Activated naive CD4-positive, alpha-beta T cell treated with anti-CD3 and anti-CD28 coated beads, Interleukin-2, amount 10 ng/mL, durations not matched to agents 7 days and 5 days (primary cell): ENCODE measurements at regions not wholly inside any gene's neighbourhood (a gene's known extent, or its start where the extent isn't known, plus 50 kb on each side); places are given as distances from the start of the nearest gene placed in this dataset.

Experiments
- CTCF ChIA-PET: fragments of 350-600 bp; sonication (Branson Sonifier 250); formaldehyde crosslinking; loops from one replicate; lab custom pipeline; 2021; ENCODE audit warnings: antibody characterized with exemption; lab: Charles Lee
- DNase-seq: peaks from one replicate; pipeline ENCODE4 v3.0.0-alpha.2; 2020
- H3K27ac Mint-ChIP-seq: one replicate; pipeline ENCODE4 v1.8.0; 2021; ENCODE audit warnings: mild to moderate bottlenecking, moderate library complexity, mixed read lengths
- H3K27me3 Mint-ChIP-seq: one replicate; pipeline ENCODE4 v1.8.0; 2021; ENCODE audit warnings: mild to moderate bottlenecking, mixed read lengths
- H3K36me3 Mint-ChIP-seq: one replicate; pipeline ENCODE4 v1.8.0; 2021; ENCODE audit warnings: mixed read lengths
- H3K4me1 Mint-ChIP-seq: one replicate; pipeline ENCODE4 v1.8.0; 2021; ENCODE audit warnings: mixed read lengths
- H3K4me3 Mint-ChIP-seq: one replicate; pipeline ENCODE4 v1.8.0; 2021; ENCODE audit warnings: mild to moderate bottlenecking, moderate library complexity, mixed read lengths
- H3K9me3 Mint-ChIP-seq: one replicate; pipeline ENCODE4 v1.8.0; 2021; ENCODE audit warnings: mixed read lengths

DNA sequence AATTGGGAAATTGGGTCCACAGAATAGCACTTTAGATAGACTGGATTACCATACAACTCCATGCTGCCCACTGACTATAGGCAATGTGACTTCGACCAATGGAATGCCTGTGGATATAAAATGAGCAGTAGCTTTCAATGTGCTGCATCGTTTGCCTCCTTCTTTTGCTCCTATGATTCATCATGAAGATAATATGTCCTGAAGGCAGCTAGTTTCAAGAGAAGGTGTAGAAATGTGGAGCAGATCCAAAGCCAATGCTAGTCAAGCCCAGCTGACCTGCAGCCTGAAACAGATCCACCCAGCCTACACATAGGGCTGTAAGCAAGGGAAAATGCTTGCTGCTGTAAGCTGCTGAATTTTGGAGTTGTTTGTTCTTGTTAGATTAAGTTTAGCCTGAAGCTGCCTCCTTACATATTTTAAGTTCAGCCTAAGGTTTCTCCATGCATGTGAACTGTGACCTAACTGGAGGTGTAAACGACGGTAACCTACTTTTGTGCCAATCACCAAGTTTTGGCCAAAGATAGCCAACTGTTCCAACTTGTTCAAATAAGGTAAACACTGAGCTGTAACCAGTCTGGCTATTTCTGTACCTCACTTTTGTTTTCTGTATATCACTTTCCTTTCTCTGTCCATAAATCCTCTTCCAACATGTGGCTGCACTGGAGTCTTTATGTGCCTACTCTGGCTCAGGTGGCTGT lies 169.1 kb upstream of the AVPR1A start:
- H3K27me3 Mint-ChIP-seq: no peaks in the 10 kb centered on the region
- no peaks in the 10 kb centered on the region for H3K4me1 Mint-ChIP-seq
- CTCF ChIA-PET: no interaction called here
- H3K27ac Mint-ChIP-seq: no peak overlapping the region
- H3K4me3 Mint-ChIP-seq: no peak overlapping the region
- no peak for DNase-seq
- no peaks in the 10 kb centered on the region for H3K36me3 Mint-ChIP-seq
- no peaks in the 10 kb centered on the region for H3K9me3 Mint-ChIP-seq

DNA sequence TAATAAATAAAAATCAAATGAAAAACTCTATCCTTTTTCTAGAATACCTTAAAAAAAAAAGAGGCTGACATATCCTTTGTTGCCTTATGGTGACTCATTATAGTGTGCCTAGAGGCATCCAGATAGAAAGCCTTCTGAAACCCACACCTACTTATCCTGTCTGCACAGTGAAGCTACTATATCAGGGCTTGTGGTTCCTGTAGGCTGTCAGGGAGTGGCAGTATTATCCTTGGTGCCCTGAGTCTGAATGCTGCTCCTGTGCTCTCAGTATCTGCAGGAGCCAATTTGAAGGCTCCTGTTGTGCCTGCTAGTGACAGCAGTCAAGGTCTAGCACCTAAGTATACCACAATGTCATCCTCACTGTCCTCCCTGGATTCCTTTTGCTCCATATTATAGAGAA lies 168.4 kb upstream of the AVPR1A start:
- H3K9me3 Mint-ChIP-seq: no peaks in the 10 kb centered on the region
- CTCF ChIA-PET: no interaction called here

DNA sequence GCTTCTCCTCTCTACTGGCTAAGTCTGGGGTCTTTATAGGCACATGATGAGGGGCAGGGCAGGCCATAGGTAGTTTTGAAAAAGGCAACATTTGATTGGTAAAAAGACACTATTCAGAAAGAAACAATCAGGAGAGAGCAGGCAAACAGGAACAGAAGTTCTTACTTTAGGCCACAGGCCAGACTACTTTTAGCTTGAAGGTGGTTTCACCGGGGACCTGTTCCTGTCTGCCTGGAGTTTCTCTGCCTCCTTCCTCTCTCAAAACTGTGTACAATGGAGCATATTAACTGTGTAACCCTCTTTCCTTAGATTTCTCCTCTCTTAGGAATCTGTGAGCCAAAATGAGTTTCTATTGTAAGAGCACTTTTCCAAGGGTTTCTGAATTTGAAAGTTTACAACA lies 167.9 kb upstream of the AVPR1A start:
- Mint-ChIP-seq H3K9me3 (no peaks in the 10 kb centered on the region), H3K36me3 (no peaks in the 10 kb centered on the region), H3K4me1 (no peaks in the 10 kb centered on the region), H3K27me3 (no peaks in the 10 kb centered on the region), H3K4me3 (no peak overlapping the region), H3K27ac (no peak overlapping the region)
- CTCF ChIA-PET: no interaction called here
- no peak for DNase-seq

More for the DNA sequence above, 168.4 kb upstream of the AVPR1A start:
- Mint-ChIP-seq H3K36me3 (no peaks in the 10 kb centered on the region), H3K27ac (no peak overlapping the region), H3K27me3 (no peaks in the 10 kb centered on the region), H3K4me3 (no peak overlapping the region), H3K4me1 (no peaks in the 10 kb centered on the region)
- no peak for DNase-seq

DNA sequence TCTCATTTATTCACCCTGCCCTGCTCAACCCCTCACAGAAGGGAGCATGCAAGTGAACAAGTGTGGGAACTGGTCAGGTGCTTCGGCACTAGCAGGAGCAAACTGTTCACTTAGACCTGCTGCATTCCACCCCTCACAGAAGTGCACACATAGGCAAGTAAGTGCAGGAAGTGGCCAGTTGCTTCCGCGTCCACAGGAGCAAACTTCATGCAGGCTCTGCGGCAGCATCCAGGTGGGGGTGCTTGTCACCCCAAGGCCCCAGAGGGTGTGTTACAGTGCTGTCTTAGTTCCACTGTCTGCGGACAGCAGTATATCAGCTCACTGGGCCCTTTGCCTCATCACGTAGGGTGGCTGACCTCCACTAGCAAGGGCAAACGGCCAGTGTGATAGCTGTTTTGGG lies 167.3 kb upstream of the AVPR1A start:
- DNase-seq: no peak
- no peaks in the 10 kb centered on the region for H3K9me3 Mint-ChIP-seq
- CTCF ChIA-PET: no interaction called here
- H3K4me1 Mint-ChIP-seq: no peaks in the 10 kb centered on the region
- no peaks in the 10 kb centered on the region for H3K36me3 Mint-ChIP-seq
- H3K4me3 Mint-ChIP-seq: no peak overlapping the region
- H3K27me3 Mint-ChIP-seq: no peaks in the 10 kb centered on the region
- no peak overlapping the region for H3K27ac Mint-ChIP-seq

DNA sequence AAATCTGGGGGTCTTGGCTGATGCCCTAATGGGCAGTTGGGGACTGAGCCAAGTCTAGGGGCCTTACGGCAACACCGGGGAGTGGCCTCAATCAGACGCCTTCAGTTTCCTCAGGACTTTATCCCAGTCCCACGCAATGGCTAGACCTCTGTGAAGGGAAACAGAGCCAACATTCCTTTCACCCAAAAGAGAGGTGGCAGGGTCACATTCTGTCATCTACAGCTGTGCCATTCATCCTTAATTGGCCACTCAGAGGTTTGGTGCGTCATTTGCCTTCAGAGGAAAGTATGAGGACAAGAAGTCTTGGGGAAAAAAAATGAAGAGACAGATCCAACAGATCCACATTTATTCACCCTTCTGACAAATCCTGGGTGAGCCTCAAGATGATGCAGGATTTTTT lies 166.9 kb upstream of the AVPR1A start:
- Mint-ChIP-seq H3K27me3 (no peaks in the 10 kb centered on the region), H3K4me3 (no peak overlapping the region), H3K9me3 (no peaks in the 10 kb centered on the region), H3K4me1 (no peaks in the 10 kb centered on the region), H3K27ac (no peak overlapping the region), H3K36me3 (no peaks in the 10 kb centered on the region)
- DNase-seq: no peak
- CTCF ChIA-PET: no interaction called here

DNA sequence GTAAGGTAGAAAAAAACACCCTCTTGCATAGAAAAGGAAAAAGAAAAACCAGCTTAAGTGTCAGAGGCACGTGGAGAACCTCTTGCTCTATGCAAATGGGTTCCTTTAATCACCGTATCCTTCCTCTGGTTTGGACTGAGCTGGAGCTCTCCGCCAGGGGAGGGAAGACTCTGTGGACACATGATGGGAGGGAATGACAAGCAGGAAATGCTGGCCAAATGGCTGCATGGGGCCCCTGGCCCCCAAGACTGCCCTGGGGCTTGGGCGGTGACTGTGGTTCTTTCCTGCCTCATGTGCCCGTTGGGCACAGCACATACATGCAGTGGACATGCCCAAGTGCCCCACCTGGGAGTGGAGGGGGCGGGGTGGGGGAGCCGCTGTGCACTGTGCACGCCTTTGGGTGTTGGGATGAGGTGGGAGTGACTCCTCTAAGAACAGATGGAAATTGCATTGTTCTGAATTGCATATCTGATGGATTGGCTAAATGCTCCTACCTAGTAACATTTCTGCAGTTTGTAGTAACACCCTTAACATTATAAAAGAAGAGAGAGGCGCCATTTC lies 166.4 kb upstream of the AVPR1A start:
- Mint-ChIP-seq H3K4me1 (no peaks in the 10 kb centered on the region), H3K36me3 (no peaks in the 10 kb centered on the region), H3K27ac (no peak overlapping the region), H3K4me3 (no peak overlapping the region), H3K9me3 (no peaks in the 10 kb centered on the region), H3K27me3 (no peaks in the 10 kb centered on the region)
- CTCF ChIA-PET: no interaction called here
- DNase-seq: no peak

DNA sequence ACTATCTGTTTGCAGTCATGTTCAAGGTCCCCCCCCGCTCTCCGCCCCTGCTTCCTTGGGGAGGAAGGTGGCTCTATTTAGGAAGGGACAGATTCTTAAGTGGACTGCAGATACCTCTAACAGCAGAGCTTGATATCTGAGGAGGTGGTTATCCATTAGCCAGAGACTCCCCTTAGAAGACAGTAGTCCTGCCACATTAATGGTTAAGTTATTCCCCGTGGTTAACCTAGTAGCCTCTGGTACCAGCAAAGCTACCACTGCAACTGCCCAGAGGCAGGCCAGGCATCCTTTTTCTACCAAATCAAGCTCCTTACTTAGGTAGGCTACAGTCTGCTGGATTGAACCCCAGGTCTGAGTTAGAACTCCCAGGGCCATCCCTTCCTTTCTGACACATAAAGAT lies 162.1 kb upstream of the AVPR1A start:
- Mint-ChIP-seq H3K27me3 (no peaks in the 10 kb centered on the region), H3K27ac (no peak overlapping the region), H3K4me3 (no peak overlapping the region), H3K4me1 (no peaks in the 10 kb centered on the region), H3K36me3 (no peaks in the 10 kb centered on the region), H3K9me3 (peaks cover 3% of the 10 kb centered on the region)
- CTCF ChIA-PET: no interaction called here
- no peak for DNase-seq

DNA sequence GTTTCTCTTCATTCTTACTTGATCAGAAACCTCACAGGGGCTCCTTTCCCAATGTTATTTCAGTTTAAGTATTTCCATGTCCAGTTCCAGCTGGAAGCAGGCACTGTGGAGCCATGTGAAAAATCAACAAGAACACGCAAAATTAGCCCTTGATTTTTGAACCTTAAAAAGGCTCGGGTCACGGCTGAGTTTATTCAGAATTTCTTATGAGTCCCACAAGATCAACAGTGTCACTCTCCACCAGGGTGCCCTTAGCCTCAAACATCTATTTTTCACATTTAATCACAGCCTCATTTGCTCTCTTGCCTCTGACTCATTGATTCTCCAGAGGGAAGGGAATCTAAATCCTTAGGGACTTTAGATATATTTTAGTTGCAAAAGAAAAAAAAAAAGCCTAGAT lies 157.7 kb upstream of the AVPR1A start:
- CTCF ChIA-PET: no interaction called here
- Mint-ChIP-seq H3K27ac (no peak overlapping the region), H3K4me3 (no peak overlapping the region), H3K36me3 (no peaks in the 10 kb centered on the region), H3K4me1 (no peaks in the 10 kb centered on the region), H3K27me3 (no peaks in the 10 kb centered on the region), H3K9me3 (peaks cover 3% of the 10 kb centered on the region)
- no peak for DNase-seq

DNA sequence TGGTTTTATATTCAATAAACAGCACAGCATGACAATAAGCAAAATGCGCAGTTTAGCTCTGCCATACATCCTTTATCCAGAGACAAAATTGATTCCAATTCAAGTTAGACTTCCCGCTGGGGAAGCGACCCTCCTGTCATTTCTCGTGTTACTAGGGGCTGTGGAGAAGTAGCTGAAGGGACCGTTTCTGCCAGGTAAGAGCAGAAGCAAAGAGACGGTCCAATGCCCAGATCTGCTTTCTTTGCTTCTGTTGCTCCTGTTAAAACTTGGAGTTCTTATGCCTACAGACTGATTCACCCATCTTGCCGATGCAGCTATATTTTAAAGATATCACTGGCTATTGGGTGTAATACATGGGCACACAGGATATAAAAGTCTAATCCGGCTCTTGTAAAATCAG lies 156.8 kb upstream of the AVPR1A start:
- CTCF ChIA-PET: no interaction called here
- H3K27ac Mint-ChIP-seq: no peak overlapping the region
- no peak for DNase-seq
- no peaks in the 10 kb centered on the region for H3K4me1 Mint-ChIP-seq
- no peaks in the 10 kb centered on the region for H3K36me3 Mint-ChIP-seq
- no peak overlapping the region for H3K4me3 Mint-ChIP-seq
- peaks cover 3% of the 10 kb centered on the region for H3K9me3 Mint-ChIP-seq
- no peaks in the 10 kb centered on the region for H3K27me3 Mint-ChIP-seq

DNA sequence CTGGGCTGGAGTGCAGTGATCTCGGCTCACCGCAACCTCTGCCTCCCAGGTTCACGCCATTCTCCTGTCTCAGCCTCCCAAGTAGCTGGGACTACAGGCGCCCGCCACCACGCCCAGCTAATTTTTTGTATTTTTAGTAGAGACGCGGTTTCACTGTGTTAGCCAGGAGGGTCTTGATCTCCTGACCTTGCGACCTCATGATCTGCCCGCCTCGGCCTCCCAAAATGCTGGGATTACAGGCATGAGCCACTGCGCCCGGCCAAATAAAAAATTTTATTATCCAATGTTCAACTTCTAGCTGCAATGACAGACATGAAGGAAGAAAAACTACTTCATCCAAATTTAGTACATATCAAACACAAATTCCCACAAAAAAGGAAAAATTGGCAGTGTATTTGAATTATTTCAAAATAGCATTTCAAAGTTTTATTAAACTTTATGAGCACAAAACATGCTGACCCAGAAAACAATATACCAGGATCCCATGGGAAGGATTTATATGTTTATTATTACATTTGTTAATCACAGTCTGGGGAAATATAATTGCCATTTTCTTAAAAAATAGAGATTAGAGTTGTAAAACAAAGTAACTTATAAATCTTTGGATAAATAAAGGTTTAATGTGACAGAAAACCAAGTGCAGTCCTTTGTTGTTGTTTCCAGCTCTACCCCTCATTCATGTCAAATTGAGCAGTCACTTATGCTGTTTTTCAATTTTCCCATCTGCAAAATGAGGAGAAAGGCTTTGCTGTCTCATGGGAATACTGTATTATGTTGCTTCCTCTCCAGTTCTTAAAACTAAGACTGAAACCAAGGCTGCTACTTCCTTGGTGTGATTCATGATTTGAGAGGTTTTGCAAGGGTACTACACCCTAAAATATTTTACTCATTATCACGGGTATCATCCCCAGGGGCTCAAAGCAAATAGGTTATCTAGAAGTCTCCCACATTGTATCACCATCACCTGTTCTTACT lies 155.2 kb upstream of the AVPR1A start:
- Mint-ChIP-seq H3K36me3 (no peaks in the 10 kb centered on the region), H3K4me3 (no peak overlapping the region), H3K27ac (no peak overlapping the region), H3K9me3 (peaks cover 2% of the 10 kb centered on the region), H3K27me3 (no peaks in the 10 kb centered on the region), H3K4me1 (no peaks in the 10 kb centered on the region)
- CTCF ChIA-PET: no interaction called here
- DNase-seq: no peak

DNA sequence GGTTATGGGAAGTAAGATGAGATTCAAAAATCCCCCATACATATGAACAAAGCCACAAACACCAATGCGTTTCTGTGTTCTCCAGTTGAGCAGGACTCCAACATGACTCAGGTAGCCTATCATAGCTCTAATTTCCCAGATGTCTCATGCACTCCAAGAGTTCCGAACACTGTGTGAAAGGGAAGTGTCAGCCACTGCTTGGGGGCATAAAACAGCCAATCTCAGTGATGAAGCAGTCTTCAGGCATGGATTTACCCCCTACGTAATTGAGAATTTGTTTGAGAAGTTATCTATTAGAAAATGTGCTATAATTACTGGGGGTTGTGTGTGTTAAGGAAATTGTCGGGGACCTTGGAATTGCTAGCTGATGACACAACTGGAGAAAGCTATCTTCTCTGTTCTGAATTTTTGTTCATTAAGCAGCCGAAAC lies 153.9 kb upstream of the AVPR1A start:
- H3K4me1 Mint-ChIP-seq: no peaks in the 10 kb centered on the region
- H3K9me3 Mint-ChIP-seq: no peaks in the 10 kb centered on the region
- DNase-seq: no peak
- CTCF ChIA-PET: no interaction called here
- no peak overlapping the region for H3K4me3 Mint-ChIP-seq
- H3K27ac Mint-ChIP-seq: no peak overlapping the region
- no peaks in the 10 kb centered on the region for H3K27me3 Mint-ChIP-seq
- no peaks in the 10 kb centered on the region for H3K36me3 Mint-ChIP-seq

DNA sequence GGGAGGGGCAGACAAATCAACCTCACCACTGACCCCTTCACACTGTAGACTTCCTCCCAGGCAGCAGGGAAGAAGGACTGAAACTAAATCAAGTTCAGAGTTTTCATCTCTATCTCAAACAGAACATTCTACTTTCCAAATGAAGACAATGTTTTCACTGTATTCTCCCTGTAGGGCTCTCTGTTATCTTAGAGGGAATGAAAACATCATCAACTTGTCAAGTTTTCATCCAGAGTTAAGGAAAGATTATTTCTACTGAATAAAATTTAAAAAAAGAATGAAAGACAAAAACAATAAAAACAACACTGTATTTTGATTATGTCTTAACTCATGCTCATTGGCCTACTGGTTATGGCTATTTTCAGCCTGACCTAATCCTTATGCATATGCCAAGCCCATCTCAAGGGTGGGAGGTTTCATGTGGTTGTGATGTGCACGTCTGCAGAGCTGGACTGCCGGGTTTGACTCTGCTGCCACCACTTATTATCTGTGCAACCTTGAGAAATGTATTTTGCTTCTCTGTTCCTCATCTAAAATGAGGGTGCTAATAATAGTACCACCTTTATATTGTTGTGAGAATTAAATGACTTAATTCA lies 152.0 kb upstream of the AVPR1A start:
- DNase-seq: no peak
- Mint-ChIP-seq H3K27me3 (no peaks in the 10 kb centered on the region), H3K4me1 (no peaks in the 10 kb centered on the region), H3K27ac (no peak overlapping the region), H3K36me3 (no peaks in the 10 kb centered on the region), H3K9me3 (no peaks in the 10 kb centered on the region), H3K4me3 (no peak overlapping the region)
- CTCF ChIA-PET: no interaction called here

DNA sequence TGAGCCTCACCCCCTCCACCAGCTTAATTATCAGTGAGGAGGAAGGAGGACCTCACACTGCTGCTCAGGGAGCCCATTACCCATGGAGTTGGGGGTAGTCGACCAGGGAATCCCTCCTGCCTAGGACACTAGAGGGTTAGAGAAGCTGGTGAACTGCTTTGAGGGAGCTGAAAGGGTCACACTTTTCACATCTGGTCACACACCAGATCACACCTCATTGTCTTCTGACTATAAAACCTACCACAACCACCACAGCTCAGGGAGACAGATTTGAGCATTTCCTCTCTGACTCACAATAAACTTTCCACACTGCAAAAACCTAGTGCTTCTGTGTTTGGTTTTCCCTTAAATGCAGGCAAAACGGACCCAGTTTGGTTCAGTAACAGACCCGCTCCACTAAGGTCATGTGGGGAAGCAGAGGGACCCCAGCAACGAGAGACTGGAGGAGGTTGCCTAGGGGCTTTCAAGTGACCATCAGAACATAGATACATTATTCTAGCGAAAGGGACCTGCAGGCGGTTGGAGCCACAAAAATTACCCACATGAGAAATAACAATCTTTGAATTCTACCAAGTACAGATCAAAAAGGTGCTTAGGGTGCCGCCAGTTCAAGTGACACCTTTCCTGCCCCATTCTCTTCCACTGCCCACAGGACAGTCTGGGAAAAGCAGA lies 151.4 kb upstream of the AVPR1A start:
- H3K9me3 Mint-ChIP-seq: no peaks in the 10 kb centered on the region
- no peak overlapping the region for H3K4me3 Mint-ChIP-seq
- no peak for DNase-seq
- no peak overlapping the region for H3K27ac Mint-ChIP-seq
- CTCF ChIA-PET: no interaction called here
- no peaks in the 10 kb centered on the region for H3K36me3 Mint-ChIP-seq
- no peaks in the 10 kb centered on the region for H3K4me1 Mint-ChIP-seq
- H3K27me3 Mint-ChIP-seq: no peaks in the 10 kb centered on the region

DNA sequence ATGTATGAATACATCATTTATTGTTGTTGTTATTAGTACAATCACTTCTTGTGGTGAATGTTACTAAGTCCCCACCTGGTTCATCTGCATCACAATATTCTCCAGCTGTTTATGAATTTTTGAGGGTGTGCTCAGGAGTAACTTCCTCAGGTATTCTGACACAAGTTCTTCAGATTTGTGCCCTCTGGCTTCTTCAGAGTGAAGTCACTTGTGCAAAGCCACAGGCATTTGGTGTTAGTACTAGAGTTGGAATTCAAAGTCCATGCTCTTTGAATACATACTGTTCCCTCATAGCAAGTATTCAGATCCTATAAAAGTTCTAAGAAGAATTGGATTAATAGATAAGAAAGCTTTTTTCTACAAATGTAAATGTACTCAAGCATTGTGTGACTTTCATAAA lies 150.3 kb upstream of the AVPR1A start:
- no peak for DNase-seq
- CTCF ChIA-PET: no interaction called here
- no peak overlapping the region for H3K4me3 Mint-ChIP-seq
- no peaks in the 10 kb centered on the region for H3K36me3 Mint-ChIP-seq
- H3K27me3 Mint-ChIP-seq: no peaks in the 10 kb centered on the region
- H3K27ac Mint-ChIP-seq: no peak overlapping the region
- H3K4me1 Mint-ChIP-seq: no peaks in the 10 kb centered on the region
- no peaks in the 10 kb centered on the region for H3K9me3 Mint-ChIP-seq
